GM23248 (cell line): ENCODE measurements at regions not wholly inside any gene's neighbourhood (a gene's known extent, or its start where the extent isn't known, plus 50 kb on each side); places are given as distances from the start of the nearest gene placed in this dataset.

ENCODE experiments used
- EZH2 ChIP-seq: fragments of 200-600 bp; sonication (generic); IDR thresholded peaks from 2 replicates; pipeline ENCODE4 v1.6.1; 2018; ENCODE audit warnings: antibody characterized with exemption, mild to moderate bottlenecking; ENCODE audit not compliant: insufficient read depth, poor library complexity, severe bottlenecking
- EZH2phosphoT487 ChIP-seq: fragments of 200-600 bp; sonication (generic); IDR thresholded peaks from 2 replicates; pipeline ENCODE4 v1.6.1; 2018; ENCODE audit warnings: antibody characterized with exemption, moderate library complexity, mild to moderate bottlenecking, low read depth; ENCODE audit not compliant: insufficient read depth

DNA sequence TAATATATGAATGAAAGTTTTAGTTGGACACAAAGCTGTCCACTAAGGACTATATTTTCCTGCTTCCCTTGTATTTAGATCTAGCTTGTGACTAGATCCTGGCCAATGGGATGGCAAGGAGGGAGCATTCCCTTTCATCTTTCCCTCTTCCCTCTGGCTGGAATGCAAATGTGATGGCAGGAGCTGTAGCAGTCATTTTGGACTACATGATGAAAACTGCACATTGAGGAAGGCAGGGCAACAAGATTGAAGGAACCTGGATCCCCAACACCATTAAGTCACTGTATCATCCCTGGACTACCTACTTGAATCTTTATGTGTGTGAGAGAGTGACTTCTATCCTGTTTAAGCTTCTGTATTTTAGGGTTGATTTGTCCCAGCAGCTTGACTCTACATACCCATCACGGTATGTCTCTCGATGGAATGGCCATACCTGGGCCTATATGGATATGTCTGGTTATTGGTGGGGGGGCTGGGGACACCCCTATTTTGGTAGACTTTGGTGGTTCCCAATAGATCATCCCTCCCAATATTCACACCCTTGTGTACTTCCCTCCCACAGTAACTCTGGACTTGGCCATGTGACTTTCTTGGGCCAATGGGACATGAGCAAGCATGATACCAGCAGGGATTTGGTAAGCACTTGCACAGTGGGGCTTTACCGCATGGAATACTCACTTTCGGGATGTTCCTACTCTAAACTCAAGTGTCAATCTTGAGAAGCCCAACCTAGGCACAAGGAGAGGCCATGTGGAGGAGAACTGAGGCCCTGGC is 128.5 kb downstream of the VEGFA start:
- TF ChIP-seq EZH2phosphoT487, result no peak
- no peak for TF ChIP-seq EZH2
